Parathyroid adenoma (tissue), 2 donors: ENCODE measurements at regions not wholly inside any gene's neighbourhood (a gene's known extent, or its start where the extent isn't known, plus 50 kb on each side); places are given as distances from the start of the nearest gene placed in this dataset.
"Not testable (repeated sequence)": the region's sequence is repeated elsewhere in the genome, so short reads cannot be mapped to it uniquely, and the experiment has no call there.

Source experiments
- H2AFZ ChIP-seq: fragments of 300-600 bp; sonication (generic); one replicate; pipeline ENCODE4 v1.7.0; 2017; ENCODE audit warnings: antibody characterized with exemption, mild to moderate bottlenecking
- H3K27ac ChIP-seq: fragments of 300-600 bp; sonication (generic); one replicate; pipeline ENCODE4 v1.7.0; 2017
- H3K27me3 ChIP-seq: fragments of 300-600 bp; sonication (generic); one replicate; pipeline ENCODE4 v1.7.0; 2017; ENCODE audit warnings: low read length; ENCODE audit not compliant: control insufficient read depth, insufficient read depth
- H3K36me3 ChIP-seq: fragments of 300-600 bp; sonication (generic); one replicate; pipeline ENCODE4 v1.7.0; 2017; ENCODE audit warnings: low read length; ENCODE audit not compliant: control insufficient read depth, insufficient read depth
- H3K4me1 ChIP-seq: fragments of 300-600 bp; sonication (generic); one replicate; pipeline ENCODE4 v1.7.0; 2017; ENCODE audit warnings: control low read depth
- H3K4me2 ChIP-seq: fragments of 300-600 bp; sonication (generic); one replicate; pipeline ENCODE4 v1.7.0; 2017; ENCODE audit warnings: low read length
- H3K4me3 ChIP-seq: fragments of 300-600 bp; sonication (generic); one replicate; pipeline ENCODE4 v1.7.0; 2017; ENCODE audit warnings: low read depth, low read length
- H3K79me2 ChIP-seq: fragments of 300-600 bp; sonication (generic); one replicate; pipeline ENCODE4 v1.7.0; 2017; ENCODE audit warnings: control low read depth
- H3K9ac ChIP-seq: fragments of 300-600 bp; sonication (generic); one replicate; pipeline ENCODE4 v1.7.0; 2017; ENCODE audit warnings: mild to moderate bottlenecking
- H3K9me3 ChIP-seq: fragments of 300-600 bp; sonication (generic); one replicate; pipeline ENCODE4 v1.7.0; 2017; ENCODE audit warnings: low read length; ENCODE audit not compliant: control insufficient read depth
- CTCF ChIP-seq: fragments of 300-600 bp; sonication (generic); IDR thresholded peaks from one replicate; pipeline ENCODE4 v1.7.0; 2017; ENCODE audit warnings: antibody characterized with exemption, mild to moderate bottlenecking
- donor health status: primary hyperparathyroidism.

- no peak overlapping the region for H3K4me2 ChIP-seq
- TF ChIP-seq CTCF: no peak
- no peaks in the 10 kb centered on the region for H3K36me3 ChIP-seq
- H3K9me3 ChIP-seq: no peaks in the 10 kb centered on the region
- no peaks in the 10 kb centered on the region for H3K27me3 ChIP-seq
- H3K79me2 ChIP-seq: no peaks in the 10 kb centered on the region
- no peaks in the 10 kb centered on the region for H3K4me1 ChIP-seq
- no peak overlapping the region for H3K9ac ChIP-seq
- H3K4me3 ChIP-seq: no peak overlapping the region
- H2AFZ ChIP-seq: no peak overlapping the region
- H3K27ac ChIP-seq: no peak overlapping the region
These were observed 312.2 kb downstream of the BRD1 start for GRCh38 chr22:49515475-49515874.

- Histone ChIP-seq H3K4me2 (no peak overlapping the region), H3K27ac (no peak overlapping the region), H3K9ac (no peak overlapping the region), H2AFZ (no peak overlapping the region), H3K9me3 (no peaks in the 10 kb centered on the region), H3K4me1 (no peaks in the 10 kb centered on the region), H3K4me3 (no peak overlapping the region), H3K79me2 (no peaks in the 10 kb centered on the region), H3K27me3 (no peaks in the 10 kb centered on the region), H3K36me3 (no peaks in the 10 kb centered on the region)
- no peak for TF ChIP-seq CTCF
These were observed 313.0 kb downstream of the BRD1 start for GRCh38 chr22:49514641-49515040.

- Histone ChIP-seq H3K27ac (no peak overlapping the region), H3K9ac (no peak overlapping the region), H3K4me3 (no peak overlapping the region), H3K4me2 (no peak overlapping the region), H2AFZ (no peak overlapping the region), H3K9me3 (no peaks in the 10 kb centered on the region), H3K4me1 (no peaks in the 10 kb centered on the region), H3K27me3 (no peaks in the 10 kb centered on the region), H3K79me2 (no peaks in the 10 kb centered on the region), H3K36me3 (no peaks in the 10 kb centered on the region)
- TF ChIP-seq CTCF: no peak
These were observed 313.5 kb downstream of the BRD1 start for GRCh38 chr22:49514211-49514610.

DNA sequence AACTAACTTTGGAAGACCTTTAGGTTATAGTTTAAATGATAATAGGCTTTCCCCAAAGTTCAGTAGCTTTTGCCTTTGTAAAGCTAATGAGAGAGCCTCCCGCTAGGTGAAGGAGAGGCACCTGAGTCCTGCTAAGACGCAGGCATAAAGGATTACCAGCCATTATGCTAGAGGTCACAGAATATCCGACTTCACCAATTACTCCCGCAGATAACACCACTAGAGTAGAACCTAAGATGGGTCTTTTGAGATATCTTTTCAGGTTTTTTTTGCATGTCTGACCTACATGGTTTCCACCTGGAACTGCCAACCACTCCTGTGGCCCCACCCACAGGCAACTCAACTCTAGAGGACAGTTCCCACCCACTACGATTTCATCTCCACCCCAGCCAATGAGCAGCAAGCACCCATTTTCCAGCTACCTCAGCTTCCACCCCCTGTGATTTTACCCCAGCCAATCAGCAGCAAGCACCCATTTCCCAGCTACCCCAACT lies 314.3 kb downstream of the BRD1 start:
- Histone ChIP-seq H3K79me2 (no peaks in the 10 kb centered on the region), H3K4me2 (no peak overlapping the region), H3K27me3 (no peaks in the 10 kb centered on the region), H3K27ac (no peak overlapping the region), H3K9me3 (no peaks in the 10 kb centered on the region), H3K4me3 (no peak overlapping the region), H3K9ac (no peak overlapping the region), H2AFZ (no peak overlapping the region), H3K36me3 (no peaks in the 10 kb centered on the region), H3K4me1 (no peaks in the 10 kb centered on the region)
- TF ChIP-seq CTCF: no peak

GRCh38 chr22:49512487-49513165 lies 315.0 kb downstream of the BRD1 start:
- TF ChIP-seq CTCF: no peak
- Histone ChIP-seq H3K27me3 (no peaks in the 10 kb centered on the region), H3K79me2 (no peaks in the 10 kb centered on the region), H3K27ac (no peak overlapping the region), H3K9ac (no peak overlapping the region), H3K4me1 (no peaks in the 10 kb centered on the region), H3K9me3 (no peaks in the 10 kb centered on the region), H3K36me3 (no peaks in the 10 kb centered on the region), H3K4me3 (no peak overlapping the region), H3K4me2 (no peak overlapping the region), H2AFZ (no peak overlapping the region)

DNA sequence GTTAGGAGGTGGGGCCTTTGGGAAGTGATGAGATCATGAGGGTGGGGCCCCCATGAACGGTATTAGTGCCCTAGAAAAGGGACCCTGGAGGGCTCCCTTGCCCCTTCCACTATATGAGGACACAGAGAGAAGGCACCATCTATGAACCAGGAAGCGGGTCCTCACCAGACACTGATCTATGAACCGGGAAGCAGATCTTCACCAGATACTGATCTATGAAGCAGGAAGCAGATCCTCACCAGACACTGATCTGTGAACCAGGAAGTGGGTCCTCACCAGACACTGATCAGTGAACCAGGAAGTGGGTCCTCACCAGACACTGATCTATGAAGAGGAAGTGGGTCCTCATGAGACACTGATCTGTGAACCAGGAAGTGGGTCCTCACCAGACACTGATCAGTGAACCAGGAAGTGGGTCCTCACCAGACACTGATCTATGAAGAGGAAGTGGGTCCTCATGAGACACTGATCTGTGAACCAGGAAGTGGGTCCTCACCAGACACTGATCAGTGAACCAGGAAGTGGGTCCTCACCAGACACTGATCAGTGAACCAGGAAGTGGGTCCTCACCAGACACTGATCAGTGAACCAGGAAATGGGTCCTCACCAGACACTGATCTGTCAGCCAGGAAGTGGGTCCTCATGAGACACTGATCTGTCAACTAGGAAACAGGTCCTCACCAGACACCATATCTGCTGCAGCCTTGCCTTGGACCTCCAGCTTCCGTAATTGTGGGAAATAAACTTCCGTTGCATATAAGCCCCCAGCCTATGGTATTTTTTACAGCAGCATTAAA lies 316.1 kb downstream of the BRD1 start:
- not testable (repeated sequence) for H3K9me3 ChIP-seq, H3K9ac ChIP-seq, H3K4me3 ChIP-seq, H3K4me1 ChIP-seq, H3K36me3 ChIP-seq, H3K4me2 ChIP-seq, H3K27me3 ChIP-seq, H3K79me2 ChIP-seq, H3K27ac ChIP-seq, H2AFZ ChIP-seq
